Endothelial cell of umbilical vein (primary cell): ENCODE measurements at regions not wholly inside any gene's neighbourhood (a gene's known extent, or its start where the extent isn't known, plus 50 kb on each side); places are given as distances from the start of the nearest gene placed in this dataset.

Source experiments
- BruUV-seq: library from RNA; stranded (reverse); fragments of 400-500 nt; replicated peaks from 2 replicates; lab custom pipeline; 2021; lab: Mats Ljungman, UMichigan
- CTCF ChIA-PET: fragments of 300-600, 350-600 bp; sonication (Branson Sonifier 250); formaldehyde crosslinking; loops from one replicate; lab custom pipeline; 2021; ENCODE audit warnings: antibody characterized with exemption, inconsistent platforms; lab: Charles Lee
- POLR2A ChIA-PET: fragments of 300-600, 350-600 bp; sonication (Branson Sonifier 250); formaldehyde crosslinking; loops from one replicate; lab custom pipeline; 2021; ENCODE audit warnings: antibody characterized with exemption, inconsistent platforms; lab: Charles Lee
- DNase-seq: peaks from one replicate; pipeline ENCODE4 v3.0.0-alpha.2; 2011; ENCODE audit warnings: low read depth, low spot score
- FAIRE-seq: peaks from 2 replicates; lab custom pipeline; 2011; peaks lifted over from hg19 to GRCh38; lab: Jason Lieb, UNC
- H2AFZ ChIP-seq: 2 replicates; pipeline ENCODE4 v1.6.0; 2012; ENCODE audit warnings: low read depth, low read length, control low read depth, inconsistent platforms
- H3K27ac ChIP-seq: 2 replicates; pipeline ENCODE4 v1.5.1; 2011; ENCODE audit warnings: low read depth, mild to moderate bottlenecking, control low read depth, low read length, moderate library complexity; ENCODE audit not compliant: insufficient read depth
- H3K27me3 ChIP-seq, 2 experiments: 2 replicates each; pipeline versions ENCODE4 v1.6.0 to v1.6.1; 2011; ENCODE audit warnings: low read length in 2 of 2, mixed read lengths in 1 of 2; ENCODE audit not compliant: control insufficient read depth in 2 of 2, insufficient read depth in 2 of 2
- H3K36me3 ChIP-seq, 2 experiments: 2 replicates in 1 of 2; 3 replicates in 1 of 2; pipeline ENCODE4 v1.5.1; 2011; ENCODE audit warnings: low read length in 2 of 2, mild to moderate bottlenecking in 1 of 2, moderate library complexity in 1 of 2; ENCODE audit not compliant: control insufficient read depth in 2 of 2, insufficient read depth in 2 of 2; ENCODE audit errors: extremely low read depth in 1 of 2
- H3K4me1 ChIP-seq: 3 replicates; pipeline ENCODE4 v1.5.1; 2011; ENCODE audit warnings: mild to moderate bottlenecking, low read length; ENCODE audit not compliant: control insufficient read depth, insufficient read depth; ENCODE audit errors: extremely low read depth
- H3K4me2 ChIP-seq: 2 replicates; pipeline ENCODE4 v1.6.1; 2011; ENCODE audit warnings: low read length, control low read depth, mixed read lengths; ENCODE audit not compliant: insufficient read depth
- H3K4me3 ChIP-seq, 3 experiments: fragments of 200-600 bp in 1 of 3; sonication (generic), shearing (Covaris generic) in 1 of 3; replicated peaks in 1 of 3; 2 replicates each; pipeline ENCODE4 v1.5.1; 2011 to 2016; ENCODE audit warnings: control low read depth in 3 of 3, low read length in 3 of 3, mild to moderate bottlenecking in 2 of 3, inconsistent platforms in 1 of 3, low read depth in 1 of 3, moderate library complexity in 1 of 3; ENCODE audit not compliant: insufficient read depth in 1 of 3
- H3K79me2 ChIP-seq: 2 replicates; pipeline ENCODE4 v1.6.0; 2012; ENCODE audit warnings: low read length, inconsistent platforms; ENCODE audit not compliant: control insufficient read depth, insufficient read depth
- H3K9ac ChIP-seq: replicated peaks from 2 replicates; pipeline ENCODE3; 2011; ENCODE audit warnings: low read length, control low read depth; ENCODE audit not compliant: insufficient read depth; ENCODE audit errors: extremely low read depth
- H3K9me1 ChIP-seq: replicated peaks from 3 replicates; pipeline ENCODE4 v1.6.0; 2011; ENCODE audit warnings: mild to moderate bottlenecking, low read length; ENCODE audit not compliant: control insufficient read depth, insufficient read depth; ENCODE audit errors: extremely low read depth
- H3K9me3 ChIP-seq: replicated peaks from 2 replicates; pipeline ENCODE4 v1.5.1; 2012; ENCODE audit warnings: low read length, inconsistent platforms; ENCODE audit not compliant: control insufficient read depth, insufficient read depth
- H4K20me1 ChIP-seq: replicated peaks from 2 replicates; pipeline ENCODE3; 2011; ENCODE audit warnings: mild to moderate bottlenecking, low read length; ENCODE audit not compliant: control insufficient read depth, insufficient read depth; ENCODE audit errors: extremely low read depth
- CTCF ChIP-seq, 2 donors: IDR thresholded peaks; 1 replicate in 1 of 2; 2 replicates in 1 of 2; pipeline ENCODE4 v1.5.1; 2011; ENCODE audit warnings: low read length in 2 of 2, mild to moderate bottlenecking in 2 of 2, moderate library complexity in 2 of 2, control low read depth in 1 of 2, inconsistent platforms in 1 of 2, low read depth in 1 of 2; ENCODE audit not compliant: insufficient read depth in 1 of 2; ENCODE audit errors: extremely low read depth in 1 of 2
- EZH2 ChIP-seq: IDR thresholded peaks from 2 replicates; pipeline ENCODE4 v1.6.1; 2012; ENCODE audit warnings: borderline replicate concordance, low read depth, mild to moderate bottlenecking, moderate library complexity, low read length, inconsistent platforms; ENCODE audit not compliant: severe bottlenecking
- FOS ChIP-seq: IDR thresholded peaks from 2 replicates; pipeline ENCODE4 v1.6.1; 2011; ENCODE audit warnings: mild to moderate bottlenecking, low read length, moderate library complexity, borderline replicate concordance; ENCODE audit not compliant: insufficient read depth
- GATA2 ChIP-seq: IDR thresholded peaks from 2 replicates; pipeline ENCODE4 v1.7.0; 2011; ENCODE audit warnings: low read depth, mild to moderate bottlenecking, moderate library complexity, mixed read lengths, low read length; ENCODE audit not compliant: insufficient read length, insufficient read depth
- JUN ChIP-seq: IDR thresholded peaks from 2 replicates; pipeline ENCODE4 v1.6.1; 2011; ENCODE audit warnings: borderline replicate concordance, low read depth; ENCODE audit not compliant: insufficient read length, insufficient read depth
- MAX ChIP-seq: IDR thresholded peaks from 2 replicates; pipeline ENCODE4 v1.6.1; 2011; ENCODE audit not compliant: insufficient read depth, insufficient read length
- MYC ChIP-seq: IDR thresholded peaks from one replicate; pipeline ENCODE4 v1.6.1; 2011; ENCODE audit warnings: mild to moderate bottlenecking, low read depth, low read length
- POLR2A ChIP-seq: IDR thresholded peaks from 2 replicates; pipeline ENCODE4 v1.6.1; 2012; ENCODE audit warnings: low read depth, mild to moderate bottlenecking, control low read depth, low read length
- POLR2AphosphoS5 ChIP-seq: IDR thresholded peaks from 2 replicates; pipeline ENCODE4 v1.6.1; 2012; ENCODE audit warnings: low read depth, mild to moderate bottlenecking, control low read depth, low read length, moderate library complexity; ENCODE audit not compliant: insufficient read depth
- dilution Hi-C: fragments of 300-500 bp; cut with MboI; formaldehyde crosslinking; loops from one replicate; pipeline ENCODE4 v1.15.0; 2019; ENCODE audit warnings: low sequenced_read_pairs; ENCODE audit not compliant: extremely low pct_ligation_motif_present
- intact Hi-C: fragments of 100-400 bp; cut with micrococcal nuclease; formaldehyde crosslinking; loops from one replicate; pipeline ENCODE4 v1.10.0; 2022

- Histone ChIP-seq H3K9ac (no peak overlapping the region), H3K4me3 (no peak overlapping the region), H3K9me3 (no peaks in the 10 kb centered on the region), H4K20me1 (no peaks in the 10 kb centered on the region), H3K36me3 (no peaks in the 10 kb centered on the region), H3K27ac (no peak overlapping the region), H3K27me3 (no peaks in the 10 kb centered on the region), H3K4me2 (no peak overlapping the region), H2AFZ (no peak overlapping the region), H3K79me2 (no peaks in the 10 kb centered on the region), H3K4me1 (no peaks in the 10 kb centered on the region), H3K9me1 (no peaks in the 10 kb centered on the region)
- TF ChIP-seq POLR2AphosphoS5: no peak
- TF ChIP-seq MYC: no peak
- no peak for TF ChIP-seq POLR2A
- TF ChIP-seq JUN: no peak
- TF ChIP-seq GATA2: no peak
- TF ChIP-seq FOS: no peak
- no peak for TF ChIP-seq CTCF (IDR thresholded peaks at IDR 0.05; ENCODE audit: extremely low read depth in 1 of 2, insufficient read depth in 1 of 2, low read depth in 1 of 2, low read length in 2 of 2)
- no peak for TF ChIP-seq MAX
- TF ChIP-seq EZH2: no peak
- no peak for DNase-seq
- no TSS peak for BruUV-seq
- intact Hi-C loops: loop anchor here (5.0 kb wide), 1 partner anchor 1933 kb away; no protein-coding TSS in a partner anchor
- ChIA-PET POLR2A (no interaction called here), CTCF (no interaction called here)
- dilution Hi-C loops: no loop called here
- FAIRE-seq: no peak
Measured at GRCh38 chr4:143089847-143090246, 94.9 kb upstream of the USP38 start.
